GM23338 (cell line): ENCODE measurements at regions not wholly inside any gene's neighbourhood (a gene's known extent, or its start where the extent isn't known, plus 50 kb on each side); places are given as distances from the start of the nearest gene placed in this dataset.

Experiments used
- ATAC-seq: fragments of 200-7000 bp; cut with Tn5 transposase; 3 replicates; pipeline ENCODE4 v1.9.1; 2020
- DNase-seq: peaks from one replicate; pipeline ENCODE4 v3.0.0-alpha.2; 2015; ENCODE audit warnings: low spot score
- H2AFZ ChIP-seq: fragments of 200-600 bp; sonication (generic); 2 replicates; pipeline ENCODE4 v1.8.0; 2016; ENCODE audit warnings: antibody characterized with exemption, mild to moderate bottlenecking, moderate library complexity
- H3F3A ChIP-seq: fragments of 200-600 bp; sonication (generic); replicated peaks from 2 replicates; pipeline ENCODE4 v1.8.0; 2017; ENCODE audit warnings: antibody characterized with exemption, mixed run types, low read depth
- H3K27ac ChIP-seq: fragments of 200-600 bp; sonication (generic); 2 replicates; pipeline ENCODE4 v1.6.1; 2016; ENCODE audit warnings: low read depth
- H3K27me3 ChIP-seq: fragments of 200-600 bp; sonication (generic); 2 replicates; pipeline ENCODE4 v1.8.0; 2016; ENCODE audit warnings: mild to moderate bottlenecking, mixed run types, moderate library complexity; ENCODE audit not compliant: insufficient read depth
- H3K36me3 ChIP-seq: fragments of 200-600 bp; sonication (generic); 2 replicates; pipeline ENCODE4 v1.8.0; 2016; ENCODE audit warnings: mild to moderate bottlenecking; ENCODE audit not compliant: insufficient read depth
- H3K4me1 ChIP-seq: fragments of 200-600 bp; sonication (generic); 2 replicates; pipeline ENCODE4 v1.8.0; 2016; ENCODE audit warnings: mild to moderate bottlenecking, moderate library complexity; ENCODE audit not compliant: insufficient read depth
- H3K4me2 ChIP-seq: fragments of 200-600 bp; sonication (generic); 2 replicates; pipeline ENCODE4 v1.7.1; 2017; ENCODE audit warnings: mixed run types
- H3K4me3 ChIP-seq: fragments of 200-600 bp; sonication (generic); 2 replicates; pipeline ENCODE4 v1.6.1; 2016; ENCODE audit warnings: mixed run types
- H3K79me2 ChIP-seq: fragments of 200-600 bp; sonication (generic); replicated peaks from 2 replicates; pipeline ENCODE4 v1.8.0; 2017; ENCODE audit warnings: mild to moderate bottlenecking; ENCODE audit not compliant: insufficient read depth
- H3K9me2 ChIP-seq: fragments of 200-600 bp; sonication (generic); 2 replicates; pipeline ENCODE4 v1.8.0; 2017; ENCODE audit not compliant: insufficient read depth
- H4K20me1 ChIP-seq: fragments of 200-600 bp; sonication (generic); replicated peaks from 2 replicates; pipeline ENCODE4 v1.8.0; 2017; ENCODE audit warnings: mild to moderate bottlenecking; ENCODE audit not compliant: insufficient read depth
- H3K27ac Mint-ChIP-seq: 2 replicates; pipeline ENCODE4 v1.8.0; 2020; ENCODE audit warnings: inconsistent platforms, mild to moderate bottlenecking, moderate library complexity, mixed read lengths
- H3K27me3 Mint-ChIP-seq: 3 replicates; pipeline ENCODE4 v1.8.0; 2022; ENCODE audit warnings: low read depth, mild to moderate bottlenecking, moderate library complexity, mixed read lengths, inconsistent platforms; ENCODE audit not compliant: insufficient read depth, poor library complexity
- H3K36me3 Mint-ChIP-seq: 3 replicates; pipeline ENCODE4 v1.8.0; 2021; ENCODE audit warnings: low read depth, mild to moderate bottlenecking, inconsistent platforms, moderate library complexity, mixed read lengths
- H3K4me1 Mint-ChIP-seq: 3 replicates; pipeline ENCODE4 v1.8.0; 2020; ENCODE audit warnings: mild to moderate bottlenecking, inconsistent platforms, mixed read lengths
- H3K4me3 Mint-ChIP-seq: 3 replicates; pipeline ENCODE4 v1.8.0; 2021; ENCODE audit warnings: moderate library complexity, mild to moderate bottlenecking, inconsistent platforms, mixed read lengths
- H3K9me3 Mint-ChIP-seq: 3 replicates; pipeline ENCODE4 v1.8.0; 2020; ENCODE audit warnings: moderate library complexity, mild to moderate bottlenecking, inconsistent platforms, mixed read lengths
- CREB1 ChIP-seq: fragments of 250-450 bp; sonication (Bioruptor Pico); IDR thresholded peaks from 2 replicates; pipeline ENCODE4 v1.5.0; 2020; ENCODE audit warnings: low read depth, mild to moderate bottlenecking, moderate library complexity
- CTCF ChIP-seq, 2 experiments: fragments of 200-600 bp in 1 of 2; sonication (generic) in 1 of 2; conservative IDR thresholded peaks; 2 replicates each; pipeline versions ENCODE4 v1.5.1 to v1.6.1; 2016 to 2017; ENCODE audit warnings: antibody characterized with exemption in 2 of 2, low read depth in 2 of 2, mild to moderate bottlenecking in 2 of 2, moderate library complexity in 1 of 2
- ETS1 ChIP-seq: IDR thresholded peaks from 2 replicates; pipeline ENCODE4 v1.6.1; 2016; ENCODE audit warnings: antibody characterized with exemption
- EZH2 ChIP-seq: fragments of 200-600 bp; sonication (generic); IDR thresholded peaks from one replicate; pipeline ENCODE4 v1.8.0; 2017; ENCODE audit warnings: antibody characterized with exemption, mild to moderate bottlenecking, low read depth; ENCODE audit not compliant: unreplicated experiment
- EZH2phosphoT487 ChIP-seq: fragments of 200-600 bp; sonication (generic); IDR thresholded peaks from one replicate; pipeline ENCODE4 v1.8.1; 2018; ENCODE audit warnings: antibody characterized with exemption; ENCODE audit not compliant: unreplicated experiment
- JUNB ChIP-seq: IDR thresholded peaks from one replicate; pipeline ENCODE4 v1.6.1; 2016; ENCODE audit warnings: antibody characterized with exemption; ENCODE audit not compliant: unreplicated experiment
- NANOG ChIP-seq: IDR thresholded peaks from 2 replicates; pipeline ENCODE4 v1.6.1; 2016; ENCODE audit warnings: antibody characterized with exemption, borderline replicate concordance
- POLR2AphosphoS5 ChIP-seq: IDR thresholded peaks from 2 replicates; pipeline ENCODE4 v1.6.1; 2016; ENCODE audit warnings: antibody characterized with exemption, low read depth
- REST ChIP-seq: IDR thresholded peaks from one replicate; pipeline ENCODE4 v1.6.1; 2018; ENCODE audit warnings: antibody characterized with exemption; ENCODE audit not compliant: unreplicated experiment
- STAT1 ChIP-seq: IDR thresholded peaks from one replicate; pipeline ENCODE4 v1.6.1; 2016; ENCODE audit warnings: antibody characterized with exemption; ENCODE audit not compliant: unreplicated experiment
- ZNF114 ChIP-seq: fragments of 250-450 bp; sonication (Bioruptor Pico); IDR thresholded peaks from 2 replicates; pipeline ENCODE4 v1.5.0; 2020; ENCODE audit warnings: mild to moderate bottlenecking, moderate library complexity

GRCh38 chr5:8060235-8060952 lies 191.4 kb downstream of the MTRR start:
- H3K9me3 Mint-ChIP-seq = no peaks in the 10 kb centered on the region
- H2AFZ ChIP-seq = peak overlapping the region; percentile 98
- H3K27me3 Mint-ChIP-seq = peaks cover 3% of the 10 kb centered on the region
- peak overlapping the region; percentile 36; the same call in 1 of the 2 replicates for H3K4me2 ChIP-seq
- H3K9me2 ChIP-seq = no peaks in the 10 kb centered on the region
- H3K27me3 ChIP-seq = no peaks in the 10 kb centered on the region
- H3F3A ChIP-seq = no peaks in the 10 kb centered on the region
- H3K36me3 Mint-ChIP-seq = no peaks in the 10 kb centered on the region
- H3K4me1 Mint-ChIP-seq = peaks cover 30% of the 10 kb centered on the region
- H3K4me3 ChIP-seq = no peak overlapping the region
- H4K20me1 ChIP-seq = no peaks in the 10 kb centered on the region
- DNase-seq (peak; percentile 30), ATAC-seq (peak; percentile 68)
- H3K36me3 ChIP-seq = no peaks in the 10 kb centered on the region
- H3K79me2 ChIP-seq = no peaks in the 10 kb centered on the region
- H3K27ac ChIP-seq = no peak overlapping the region
- no peak overlapping the region for H3K4me3 Mint-ChIP-seq
- H3K4me1 ChIP-seq = peaks cover 19% of the 10 kb centered on the region
- TF ChIP-seq CTCF (conservative IDR thresholded peaks at IDR 0.05; ENCODE audit: low read depth in 2 of 2) (no peak), ZNF114 (CRISPR knock-in tag) (no peak), NANOG (no peak), ETS1 (no peak), REST (no peak), POLR2AphosphoS5 (no peak)
- peak overlapping the region; percentile 19; the same call in 1 of the 2 replicates for H3K27ac Mint-ChIP-seq

GRCh38 chr5:8060953-8061429 lies 192.0 kb downstream of the MTRR start:
- no peaks in the 10 kb centered on the region for H3K36me3 Mint-ChIP-seq
- no peak for TF ChIP-seq JUNB
- TF ChIP-seq ETS1 = no peak
- TF ChIP-seq CTCF (conservative IDR thresholded peaks at IDR 0.05; ENCODE audit: low read depth in 2 of 2) = no peak
- TF ChIP-seq ZNF114 (CRISPR knock-in tag) = no peak
- TF ChIP-seq CREB1 (CRISPR knock-in tag) = no peak
- TF ChIP-seq EZH2 = no peak
- TF ChIP-seq STAT1 = no peak
- TF ChIP-seq EZH2phosphoT487 = no peak
- no peak for TF ChIP-seq NANOG

More at GRCh38 chr5:8060953-8061429, 192.0 kb downstream of the MTRR start:
- Histone ChIP-seq H3K4me2 (peak overlapping the region; percentile 36; the same call in 1 of the 2 replicates), H2AFZ (peak overlapping the region; percentile 98), H3F3A (no peaks in the 10 kb centered on the region), H3K9me2 (no peaks in the 10 kb centered on the region), H3K27ac (no peak overlapping the region), H4K20me1 (no peaks in the 10 kb centered on the region), H3K27me3 (no peaks in the 10 kb centered on the region), H3K79me2 (no peaks in the 10 kb centered on the region), H3K36me3 (no peaks in the 10 kb centered on the region), H3K4me3 (no peak overlapping the region), H3K4me1 (peaks cover 19% of the 10 kb centered on the region)
- peaks cover 30% of the 10 kb centered on the region for H3K4me1 Mint-ChIP-seq
- ATAC-seq = no peak
- peaks cover 3% of the 10 kb centered on the region for H3K27me3 Mint-ChIP-seq
- DNase-seq = no peak
- H3K4me3 Mint-ChIP-seq = no peak overlapping the region
- no peak overlapping the region for H3K27ac Mint-ChIP-seq
- H3K9me3 Mint-ChIP-seq = no peaks in the 10 kb centered on the region
